K562 (cell line): ENCODE measurements at regions not wholly inside any gene's neighbourhood (a gene's known extent, or its start where the extent isn't known, plus 50 kb on each side); places are given as distances from the start of the nearest gene placed in this dataset.
A peak's percentile ranks its signal among the peaks of the same experiment; 100 is the strongest.

Experiments
- BHLHE40 ChIP-seq: IDR thresholded peaks from 2 replicates; pipeline ENCODE4 v1.6.1; 2011; ENCODE audit warnings: low read length, improper control_type of control experiment
- BRF1 ChIP-seq: IDR thresholded peaks from 3 replicates; pipeline ENCODE4 v1.6.1; 2011; ENCODE audit warnings: borderline replicate concordance, mild to moderate bottlenecking; ENCODE audit not compliant: insufficient read length; ENCODE audit errors: extremely low read depth
- CEBPG ChIP-seq, 3 experiments: fragments of 200-800 bp in 1 of 3; sonication (Bioruptor generic) in 1 of 3; sonication (generic) in 1 of 3; formaldehyde crosslinking in 1 of 3; IDR thresholded peaks in 2 of 3; conservative IDR thresholded peaks in 1 of 3; 2 replicates each; pipeline versions ENCODE4 v1.6.1 to v1.8.0; 2016 to 2022; ENCODE audit warnings: missing compliant biosample characterization in 2 of 3, missing genetic modification characterization in 2 of 3, mild to moderate bottlenecking in 1 of 3, missing genetic modification reagents in 1 of 3
- CHCHD3 ChIP-seq: fragments of 250-450 bp; sonication (Bioruptor Pico); IDR thresholded peaks from 2 replicates; pipeline ENCODE4 v2.1.2; 2022; ENCODE audit warnings: mild to moderate bottlenecking
- DDX20 ChIP-seq: fragments of 450-650 bp; IDR thresholded peaks from 2 replicates; pipeline ENCODE4 v1.6.1; 2016; ENCODE audit warnings: missing genetic modification characterization, low read depth, mild to moderate bottlenecking, missing compliant biosample characterization, moderate library complexity
- HMGN3 ChIP-seq: IDR thresholded peaks from 2 replicates; pipeline ENCODE4 v1.6.1; 2011; ENCODE audit warnings: borderline replicate concordance, low read depth, mild to moderate bottlenecking, mixed read lengths, low read length; ENCODE audit not compliant: insufficient read length; ENCODE audit errors: extremely low read depth
- KLF16 ChIP-seq: IDR thresholded peaks from 2 replicates; pipeline ENCODE4 v1.6.1; 2016; ENCODE audit warnings: antibody characterized with exemption
- L3MBTL2 ChIP-seq: fragments of 450-650 bp; IDR thresholded peaks from 2 replicates; pipeline ENCODE4 v1.6.1; 2016; ENCODE audit warnings: mild to moderate bottlenecking, moderate library complexity
- MTA2 ChIP-seq: fragments of 450-650 bp; IDR thresholded peaks from 2 replicates; pipeline ENCODE4 v1.6.1; 2016; ENCODE audit warnings: low read depth
- NBN ChIP-seq: fragments of 450-650 bp; IDR thresholded peaks from 2 replicates; pipeline ENCODE4 v1.6.1; 2016; ENCODE audit warnings: low read depth, mild to moderate bottlenecking
- NCOA6 ChIP-seq: fragments of 450-650 bp; IDR thresholded peaks from 2 replicates; pipeline ENCODE4 v1.6.1; 2017; ENCODE audit warnings: mild to moderate bottlenecking
- OTX1 ChIP-seq: fragments of 450-650 bp; formaldehyde crosslinking; IDR thresholded peaks from 2 replicates; pipeline ENCODE4 v1.4.0; 2022; ENCODE audit warnings: mild to moderate bottlenecking
- POLR2A ChIP-seq: fragments of 450-650 bp; conservative IDR thresholded peaks from 2 replicates; pipeline ENCODE4 v1.6.1; 2016
- POLR2G ChIP-seq: fragments of 200-400 bp; formaldehyde crosslinking; IDR thresholded peaks from 2 replicates; pipeline ENCODE4 v1.6.1; 2017; ENCODE audit warnings: low read depth, mild to moderate bottlenecking, antibody characterized with exemption, low read length, moderate library complexity
- RCOR1 ChIP-seq, 2 experiments: IDR thresholded peaks; 2 replicates each; pipeline ENCODE4 v1.6.1; 2012; ENCODE audit warnings: low read depth in 2 of 2, low read length in 2 of 2, borderline replicate concordance in 1 of 2, improper control_type of control experiment in 1 of 2
- RHOXF2B ChIP-seq: fragments of 250-450 bp; sonication (Bioruptor Pico); conservative IDR thresholded peaks from 2 replicates; pipeline ENCODE4 v1.5.1; 2021
- SRF ChIP-seq, 2 experiments: fragments of 250-450, 450-650 bp in 1 of 2; sonication (Bioruptor Pico) in 1 of 2; sonication (generic) in 1 of 2; formaldehyde crosslinking; IDR thresholded peaks; 2 replicates each; pipeline versions ENCODE4 v1.5.0 to v1.5.1; 2020 to 2022; ENCODE audit warnings: mild to moderate bottlenecking in 1 of 2, missing genetic modification reagents in 1 of 2
- ZBTB17 ChIP-seq: fragments of 450-650 bp; formaldehyde crosslinking; IDR thresholded peaks from 2 replicates; pipeline ENCODE4 v1.4.0; 2020; ENCODE audit warnings: mild to moderate bottlenecking
- ZFX ChIP-seq: sonication (generic); formaldehyde crosslinking; IDR thresholded peaks from 2 replicates; pipeline ENCODE4 v1.8.0; 2022; ENCODE audit warnings: mild to moderate bottlenecking, missing genetic modification reagents, moderate library complexity
- ZNF232 ChIP-seq: sonication (generic); formaldehyde crosslinking; IDR thresholded peaks from 2 replicates; pipeline ENCODE4 v1.8.0; 2022; ENCODE audit warnings: mild to moderate bottlenecking, missing genetic modification reagents
- TF ChIP-seq, protein P1 (sequence below), 2 experiments: fragments of 200-800 bp in 1 of 2; sonication (Bioruptor generic) in 1 of 2; sonication (generic) in 1 of 2; formaldehyde crosslinking in 1 of 2; IDR thresholded peaks in 1 of 2; conservative IDR thresholded peaks in 1 of 2; 2 replicates each; pipeline versions ENCODE4 v1.5.0 to v1.6.1; 2016 to 2020; ENCODE audit warnings: missing compliant biosample characterization in 1 of 2, missing genetic modification characterization in 1 of 2, missing genetic modification reagents in 1 of 2
- TF ChIP-seq, protein P2 (sequence below), 3 experiments: fragments of 200-800 bp in 1 of 3; sonication (Bioruptor generic) in 1 of 3; sonication (generic) in 1 of 3; formaldehyde crosslinking in 1 of 3; IDR thresholded peaks; 2 replicates each; pipeline versions ENCODE4 v1.6.1 to v1.8.0; 2016 to 2022; ENCODE audit warnings: mild to moderate bottlenecking in 2 of 3, missing compliant biosample characterization in 2 of 3, missing genetic modification characterization in 2 of 3, missing genetic modification reagents in 1 of 3
- TF ChIP-seq, protein P3 (sequence below): fragments of 450-650 bp; IDR thresholded peaks from 2 replicates; pipeline ENCODE4 v1.6.1; 2016; ENCODE audit warnings: mild to moderate bottlenecking

GRCh38 chr2:176490061-176490861 lies 221.0 kb downstream of the MTX2 start (continued):
- TF ChIP-seq, protein P1, sequence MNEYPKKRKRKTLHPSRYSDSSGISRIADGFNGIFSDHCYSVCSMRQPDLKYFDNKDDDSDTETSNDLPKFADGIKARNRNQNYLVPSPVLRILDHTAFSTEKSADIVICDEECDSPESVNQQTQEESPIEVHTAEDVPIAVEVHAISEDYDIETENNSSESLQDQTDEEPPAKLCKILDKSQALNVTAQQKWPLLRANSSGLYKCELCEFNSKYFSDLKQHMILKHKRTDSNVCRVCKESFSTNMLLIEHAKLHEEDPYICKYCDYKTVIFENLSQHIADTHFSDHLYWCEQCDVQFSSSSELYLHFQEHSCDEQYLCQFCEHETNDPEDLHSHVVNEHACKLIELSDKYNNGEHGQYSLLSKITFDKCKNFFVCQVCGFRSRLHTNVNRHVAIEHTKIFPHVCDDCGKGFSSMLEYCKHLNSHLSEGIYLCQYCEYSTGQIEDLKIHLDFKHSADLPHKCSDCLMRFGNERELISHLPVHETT (CRISPR knock-in tag; conservative IDR thresholded peaks at IDR 0.05 in 1 of 2, IDR thresholded peaks at IDR 0.05 in 1 of 2): peak in 1 of 2 experiments; percentile 40; a peak in 1 of 4 replicates
- TF ChIP-seq POLR2G (0 out of 2 replicates have a peak, but pooled peaks have one; percentile 30), ZNF232 (CRISPR knock-in tag) (no peak), MTA2 (no peak), BHLHE40 (no peak), CEBPG (CRISPR knock-in tag; IDR thresholded peaks at IDR 0.05) (no peak), CEBPG (tag; conservative IDR thresholded peaks at IDR 0.05 in 1 of 2, IDR thresholded peaks at IDR 0.05 in 1 of 2) (no peak), SRF (CRISPR knock-in tag; IDR thresholded peaks at IDR 0.05) (no peak), HMGN3 (peak; percentile 33), OTX1 (CRISPR knock-in tag) (no peak), RHOXF2B (no peak), BRF1 (no peak), NBN (no peak), RCOR1 (IDR thresholded peaks at IDR 0.05; ENCODE audit: borderline replicate concordance in 1 of 2, low read depth in 2 of 2, low read length in 2 of 2) (no peak), NCOA6 (no peak), ZBTB17 (CRISPR knock-in tag) (peak; percentile 73; the same call in 1 of the 2 replicates), CHCHD3 (CRISPR knock-in tag) (no peak), L3MBTL2 (no peak), DDX20 (tag) (no peak), KLF16 (no peak), POLR2A (no peak), ZFX (peak; percentile 80)
- TF ChIP-seq, protein P2, sequence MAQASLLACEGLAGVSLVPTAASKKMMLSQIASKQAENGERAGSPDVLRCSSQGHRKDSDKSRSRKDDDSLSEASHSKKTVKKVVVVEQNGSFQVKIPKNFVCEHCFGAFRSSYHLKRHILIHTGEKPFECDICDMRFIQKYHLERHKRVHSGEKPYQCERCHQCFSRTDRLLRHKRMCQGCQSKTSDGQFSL (CRISPR knock-in tag; IDR thresholded peaks at IDR 0.05): peak; percentile 45; the same call in 1 of the 2 replicates
- TF ChIP-seq, protein P2 (tag; IDR thresholded peaks at IDR 0.05): no peak
- TF ChIP-seq, protein P3, sequence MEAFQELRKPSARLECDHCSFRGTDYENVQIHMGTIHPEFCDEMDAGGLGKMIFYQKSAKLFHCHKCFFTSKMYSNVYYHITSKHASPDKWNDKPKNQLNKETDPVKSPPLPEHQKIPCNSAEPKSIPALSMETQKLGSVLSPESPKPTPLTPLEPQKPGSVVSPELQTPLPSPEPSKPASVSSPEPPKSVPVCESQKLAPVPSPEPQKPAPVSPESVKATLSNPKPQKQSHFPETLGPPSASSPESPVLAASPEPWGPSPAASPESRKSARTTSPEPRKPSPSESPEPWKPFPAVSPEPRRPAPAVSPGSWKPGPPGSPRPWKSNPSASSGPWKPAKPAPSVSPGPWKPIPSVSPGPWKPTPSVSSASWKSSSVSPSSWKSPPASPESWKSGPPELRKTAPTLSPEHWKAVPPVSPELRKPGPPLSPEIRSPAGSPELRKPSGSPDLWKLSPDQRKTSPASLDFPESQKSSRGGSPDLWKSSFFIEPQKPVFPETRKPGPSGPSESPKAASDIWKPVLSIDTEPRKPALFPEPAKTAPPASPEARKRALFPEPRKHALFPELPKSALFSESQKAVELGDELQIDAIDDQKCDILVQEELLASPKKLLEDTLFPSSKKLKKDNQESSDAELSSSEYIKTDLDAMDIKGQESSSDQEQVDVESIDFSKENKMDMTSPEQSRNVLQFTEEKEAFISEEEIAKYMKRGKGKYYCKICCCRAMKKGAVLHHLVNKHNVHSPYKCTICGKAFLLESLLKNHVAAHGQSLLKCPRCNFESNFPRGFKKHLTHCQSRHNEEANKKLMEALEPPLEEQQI: no peak
